Epidermal melanocyte (primary cell): ENCODE measurements at regions not wholly inside any gene's neighbourhood (a gene's known extent, or its start where the extent isn't known, plus 50 kb on each side); places are given as distances from the start of the nearest gene placed in this dataset.

Experiments used
- DNase-seq: peaks from one replicate; pipeline ENCODE4 v3.0.0; 2011; ENCODE audit warnings: low spot score; ENCODE audit not compliant: insufficient read length

- DNase-seq: no peak
Measured at GRCh38 chr2:163849756-163850435, 114.1 kb upstream of the FIGN start.

- no peak for DNase-seq
Measured at GRCh38 chr2:163838890-163839289, 103.1 kb upstream of the FIGN start.

- no peak for DNase-seq
Measured at GRCh38 chr2:163836167-163836566, 100.4 kb upstream of the FIGN start.

DNA sequence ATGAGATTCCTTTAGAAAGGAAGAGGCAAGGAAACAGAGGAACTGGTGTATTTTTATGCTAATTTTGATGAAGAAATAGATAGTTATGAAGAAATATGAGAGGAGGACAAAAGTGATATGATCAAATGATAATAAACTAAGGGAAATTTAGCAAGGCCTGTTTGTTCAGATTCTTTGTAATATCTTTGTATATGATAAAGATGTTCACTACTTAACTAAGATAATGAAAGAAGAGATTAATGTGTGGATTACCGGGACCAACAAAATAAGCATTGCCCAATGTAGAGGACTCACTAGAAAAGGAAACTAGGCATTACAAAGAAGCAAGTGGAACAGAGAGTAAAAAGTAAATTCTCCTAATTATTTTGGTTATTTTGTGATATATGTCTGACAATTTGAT, 99.0 kb upstream of the FIGN start:
- no peak for DNase-seq

- no peak for DNase-seq
Measured at GRCh38 chr2:163834221-163834620, 98.4 kb upstream of the FIGN start.

DNA sequence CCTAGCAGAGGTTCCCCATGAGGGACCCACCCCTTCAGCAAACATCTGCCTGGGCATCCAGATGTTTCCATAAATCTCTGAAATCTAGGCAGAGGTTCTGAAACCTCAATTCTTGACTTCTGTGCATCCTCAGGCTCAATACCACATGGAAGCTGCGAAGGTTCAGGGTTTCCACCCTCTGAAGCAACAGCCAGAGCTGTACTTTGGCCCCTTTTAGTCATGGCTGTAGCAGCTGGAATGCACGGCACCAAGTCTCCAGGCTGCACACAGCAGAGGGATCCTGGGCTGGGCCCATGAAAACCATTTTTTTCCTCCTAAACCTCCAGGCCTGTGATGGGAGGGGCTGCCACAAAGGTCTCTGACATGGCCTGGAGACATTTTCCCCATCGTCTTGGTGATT, 93.0 kb upstream of the FIGN start:
- no peak for DNase-seq

- DNase-seq: no peak
Measured at GRCh38 chr2:163822033-163822432, 86.2 kb upstream of the FIGN start.

DNA sequence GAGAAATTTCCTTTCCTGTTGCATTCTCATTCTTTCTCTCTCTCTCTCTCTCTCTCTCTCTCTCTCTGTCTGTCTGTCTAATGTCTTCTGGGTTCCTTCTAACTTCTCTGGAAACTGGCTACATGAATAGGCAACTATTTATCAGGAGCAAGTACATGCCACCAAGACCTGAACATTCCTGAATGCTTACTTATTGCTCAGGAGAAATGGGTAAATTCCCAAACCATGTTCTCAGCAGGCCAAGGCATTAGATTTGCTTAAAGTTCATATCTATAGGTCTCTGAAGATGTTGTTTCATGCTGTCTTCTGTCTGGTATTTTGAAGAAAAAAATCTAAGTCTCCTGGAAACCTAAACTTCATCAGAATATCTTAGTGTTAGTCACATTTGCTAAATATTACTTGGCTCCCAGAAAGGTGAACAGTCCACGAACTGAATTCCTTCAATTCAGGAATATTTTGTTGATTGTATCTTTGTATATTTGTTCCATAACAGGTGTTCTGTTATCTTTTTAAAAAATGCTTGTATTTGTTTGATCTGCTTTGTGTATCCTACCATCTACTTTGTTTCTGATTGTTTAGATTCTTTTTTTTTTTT, 77.2 kb upstream of the FIGN start:
- DNase-seq: no peak

DNA sequence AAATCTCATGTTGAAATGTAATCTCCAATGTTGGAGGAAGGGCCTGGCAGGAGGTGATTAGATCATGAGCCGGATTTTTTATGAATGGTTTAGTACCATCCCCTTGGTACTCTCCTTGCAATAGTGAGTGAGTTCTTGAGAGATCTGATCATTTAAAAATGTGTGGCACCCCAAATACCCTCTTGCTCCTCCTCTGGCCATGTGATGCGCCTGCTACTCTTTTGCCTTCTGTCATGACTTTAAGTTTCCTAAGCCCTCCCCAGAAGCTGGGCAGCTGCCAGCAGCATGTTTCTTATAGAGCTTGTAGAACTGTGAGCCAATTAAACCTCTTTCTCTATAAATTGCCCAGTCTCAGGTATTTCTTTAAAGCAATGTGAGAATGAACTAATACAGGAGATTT, 72.6 kb upstream of the FIGN start:
- no peak for DNase-seq

- no peak for DNase-seq
Measured at GRCh38 chr2:163802284-163802683, 66.5 kb upstream of the FIGN start.

DNA sequence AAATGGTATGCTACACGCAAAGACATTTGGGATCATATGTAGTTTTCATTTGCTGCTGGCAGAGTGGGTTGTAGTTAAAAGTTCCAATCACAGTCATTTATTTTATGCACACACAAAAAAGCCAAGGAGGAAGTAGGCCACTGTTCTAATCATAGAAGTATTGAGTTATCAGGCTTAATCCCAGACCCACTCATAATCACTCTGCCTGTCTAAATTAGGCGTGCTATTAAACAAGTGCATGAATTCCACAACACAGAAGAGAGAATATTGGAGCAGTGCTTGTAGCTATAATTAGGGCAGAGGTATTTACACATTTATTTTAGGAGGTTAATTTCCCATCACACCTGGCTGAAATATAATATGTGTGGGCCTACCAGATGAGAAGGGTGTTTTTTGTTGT, 65.7 kb upstream of the FIGN start:
- DNase-seq: no peak

GRCh38 chr2:163800951-163801381, 65.2 kb upstream of the FIGN start:
- DNase-seq: peak; percentile 72

DNA sequence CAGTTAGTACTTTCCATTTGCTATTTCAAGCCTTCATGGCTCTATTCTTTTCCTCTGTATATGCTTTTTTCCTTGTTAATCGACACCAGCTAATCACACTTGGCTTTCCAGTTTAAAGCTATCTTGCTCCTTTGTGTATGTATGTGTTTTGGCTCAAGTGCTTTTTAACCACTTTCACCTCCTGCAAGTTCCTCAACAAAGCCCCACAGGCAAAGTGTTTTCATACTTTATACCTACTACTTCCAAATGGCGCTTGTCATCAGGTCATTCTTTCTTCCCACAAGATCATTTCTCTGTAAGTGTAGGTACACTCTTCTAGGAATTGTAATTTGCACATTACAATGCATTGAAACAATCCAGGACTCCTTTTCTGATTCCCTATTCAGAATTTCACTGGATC, 64.0 kb upstream of the FIGN start:
- no peak for DNase-seq

- DNase-seq: no peak
Measured at GRCh38 chr2:163794635-163795034, 58.8 kb upstream of the FIGN start.
